ENCODE measurements at regions not wholly inside any gene's neighbourhood (a gene's known extent, or its start where the extent isn't known, plus 50 kb on each side); places are given as distances from the start of the nearest gene placed in this dataset.

- no peaks in the 10 kb centered on the region for H3K4me1 ChIP-seq (ENCODE audit: insufficient read depth, poor library complexity, severe bottlenecking)
- no peak overlapping the region for H3K27ac ChIP-seq (ENCODE audit: poor library complexity, severe bottlenecking)
- no peaks in the 10 kb centered on the region for H3K27me3 ChIP-seq (ENCODE audit: insufficient read depth, poor library complexity, severe bottlenecking)
- H3K9me3 ChIP-seq (ENCODE audit: severe bottlenecking): peaks cover 2% of the 10 kb centered on the region
- no peak overlapping the region for H3K4me3 ChIP-seq (ENCODE audit: severe bottlenecking)
- DNase-seq (ENCODE audit: low spot score) (no peak), ATAC-seq (ENCODE audit: low read depth) (no peak)
- TF ChIP-seq CTCF (IDR thresholded peaks at IDR 0.05; ENCODE audit: poor library complexity, severe bottlenecking): no peak
- H3K36me3 ChIP-seq (ENCODE audit: low read depth): no peaks in the 10 kb centered on the region
These were observed 269.0 kb downstream of the OXSM start for GRCh38 chr3:26058901-26059321.

GRCh38 chr3:26061947-26062346 is 272.1 kb downstream of the OXSM start:
- Histone ChIP-seq H3K36me3 (ENCODE audit: low read depth) (no peaks in the 10 kb centered on the region), H3K4me1 (ENCODE audit: insufficient read depth, poor library complexity, severe bottlenecking) (no peaks in the 10 kb centered on the region), H3K27ac (ENCODE audit: poor library complexity, severe bottlenecking) (no peak overlapping the region), H3K27me3 (ENCODE audit: insufficient read depth, poor library complexity, severe bottlenecking) (no peaks in the 10 kb centered on the region), H3K4me3 (ENCODE audit: severe bottlenecking) (no peak overlapping the region), H3K9me3 (ENCODE audit: severe bottlenecking) (peaks cover 2% of the 10 kb centered on the region)
- ATAC-seq (ENCODE audit: low read depth) (no peak), DNase-seq (ENCODE audit: low spot score) (no peak)
- TF ChIP-seq CTCF (IDR thresholded peaks at IDR 0.05; ENCODE audit: poor library complexity, severe bottlenecking): no peak

GRCh38 chr3:26064297-26064696 is 274.4 kb downstream of the OXSM start:
- Histone ChIP-seq H3K36me3 (ENCODE audit: low read depth) (no peaks in the 10 kb centered on the region), H3K4me3 (ENCODE audit: severe bottlenecking) (no peak overlapping the region), H3K27me3 (ENCODE audit: insufficient read depth, poor library complexity, severe bottlenecking) (no peaks in the 10 kb centered on the region), H3K9me3 (ENCODE audit: severe bottlenecking) (no peaks in the 10 kb centered on the region), H3K4me1 (ENCODE audit: insufficient read depth, poor library complexity, severe bottlenecking) (no peaks in the 10 kb centered on the region), H3K27ac (ENCODE audit: poor library complexity, severe bottlenecking) (no peak overlapping the region)
- no peak for TF ChIP-seq CTCF (IDR thresholded peaks at IDR 0.05; ENCODE audit: poor library complexity, severe bottlenecking)
- DNase-seq (ENCODE audit: low spot score) (no peak), ATAC-seq (ENCODE audit: low read depth) (no peak)

- no peak for DNase-seq (ENCODE audit: low spot score)
- no peaks in the 10 kb centered on the region for H3K4me1 ChIP-seq (ENCODE audit: insufficient read depth, poor library complexity, severe bottlenecking)
- no peaks in the 10 kb centered on the region for H3K27me3 ChIP-seq (ENCODE audit: insufficient read depth, poor library complexity, severe bottlenecking)
- H3K36me3 ChIP-seq (ENCODE audit: low read depth): no peaks in the 10 kb centered on the region
- TF ChIP-seq CTCF (IDR thresholded peaks at IDR 0.05; ENCODE audit: poor library complexity, severe bottlenecking): no peak
- no peak for ATAC-seq (ENCODE audit: low read depth)
- H3K27ac ChIP-seq (ENCODE audit: poor library complexity, severe bottlenecking): no peak overlapping the region
- no peak overlapping the region for H3K4me3 ChIP-seq (ENCODE audit: severe bottlenecking)
- no peaks in the 10 kb centered on the region for H3K9me3 ChIP-seq (ENCODE audit: severe bottlenecking)
These were observed 279.0 kb downstream of the OXSM start for GRCh38 chr3:26068890-26069289.

- H3K27ac ChIP-seq (ENCODE audit: poor library complexity, severe bottlenecking): no peak overlapping the region
- no peaks in the 10 kb centered on the region for H3K27me3 ChIP-seq (ENCODE audit: insufficient read depth, poor library complexity, severe bottlenecking)
- TF ChIP-seq CTCF (IDR thresholded peaks at IDR 0.05; ENCODE audit: poor library complexity, severe bottlenecking): no peak
- no peak for DNase-seq (ENCODE audit: low spot score)
- H3K4me1 ChIP-seq (ENCODE audit: insufficient read depth, poor library complexity, severe bottlenecking): no peaks in the 10 kb centered on the region
- no peak overlapping the region for H3K4me3 ChIP-seq (ENCODE audit: severe bottlenecking)
- ATAC-seq (ENCODE audit: low read depth): no peak
- no peaks in the 10 kb centered on the region for H3K9me3 ChIP-seq (ENCODE audit: severe bottlenecking)
- H3K36me3 ChIP-seq (ENCODE audit: low read depth): no peaks in the 10 kb centered on the region
These were observed 281.0 kb downstream of the OXSM start for GRCh38 chr3:26070854-26071253.
